GF-D8 (cell line): ENCODE measurements at regions not wholly inside any gene's neighbourhood (a gene's known extent, or its start where the extent isn't known, plus 50 kb on each side); places are given as distances from the start of the nearest gene placed in this dataset.
"Not testable (repeated sequence)": the region's sequence is repeated elsewhere in the genome, so short reads cannot be mapped to it uniquely, and the experiment has no call there.

Experiments used
- DNase-seq: peaks from one replicate; lab custom pipeline; 2025; lab: John Stamatoyannopoulos, UW

GRCh38 chr7:29619111-29619510, 55.5 kb downstream of the PRR15 start:
- no peak for DNase-seq

DNA sequence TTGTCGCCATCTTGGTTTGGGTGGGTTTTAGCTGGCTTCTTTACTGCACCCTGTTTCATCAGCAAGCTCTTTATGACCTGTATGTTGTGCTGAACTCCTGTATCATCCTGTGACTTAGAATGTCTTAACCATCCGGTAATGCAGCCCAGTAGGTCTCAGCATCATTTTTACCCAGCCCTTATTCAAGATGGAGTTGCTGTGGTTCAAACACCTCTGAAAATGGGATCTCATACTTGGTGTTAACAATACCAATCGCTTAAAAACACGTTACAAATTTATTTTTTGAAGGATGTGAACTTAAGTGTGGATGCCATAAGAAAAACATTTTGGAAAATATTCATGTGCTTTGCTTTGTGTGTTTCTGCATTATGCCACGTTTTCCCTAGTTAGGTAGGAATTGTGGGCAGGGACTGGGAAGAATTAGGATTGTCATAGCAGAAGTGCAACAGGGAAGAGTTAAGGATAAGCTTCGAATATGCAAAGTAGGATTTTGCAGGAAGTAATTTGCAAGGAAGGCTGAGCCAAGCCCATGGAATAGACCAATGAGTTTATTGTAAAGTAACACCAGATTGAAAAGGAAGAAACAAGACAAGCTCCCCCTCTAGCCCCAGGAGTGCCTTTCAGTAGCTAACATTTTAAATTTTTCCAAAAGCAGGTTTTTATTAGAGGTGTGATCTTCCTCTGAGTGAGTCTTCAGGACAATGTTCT, 56.4 kb downstream of the PRR15 start:
- no peak for DNase-seq

DNA sequence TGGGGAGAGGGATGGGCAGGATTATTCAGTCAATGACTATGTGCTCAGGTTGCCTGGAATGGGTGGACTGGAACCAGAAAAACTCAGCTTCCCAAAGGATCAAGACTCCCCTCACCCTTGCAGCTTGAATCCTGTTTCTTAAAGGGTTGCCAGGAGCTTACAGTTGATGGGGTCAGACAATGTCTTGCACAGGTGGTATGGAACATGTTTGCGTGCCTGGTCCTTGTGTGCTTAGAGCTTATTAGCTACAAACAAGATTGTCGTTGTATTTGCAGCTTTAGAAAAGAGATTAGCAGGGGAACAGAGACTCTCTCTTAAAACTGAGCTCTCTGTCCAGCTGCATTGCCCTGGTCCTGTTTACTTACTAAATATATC, 56.9 kb downstream of the PRR15 start:
- no peak for DNase-seq

- no peak for DNase-seq
These were observed 59.0 kb downstream of the PRR15 start for GRCh38 chr7:29622335-29623265.

- DNase-seq = no peak
These were observed 60.3 kb downstream of the PRR15 start for GRCh38 chr7:29623973-29624372.

- no peak for DNase-seq
These were observed 63.1 kb downstream of the PRR15 start for GRCh38 chr7:29626730-29627129.

GRCh38 chr7:29627631-29628030, 64.0 kb downstream of the PRR15 start:
- DNase-seq = no peak

DNA sequence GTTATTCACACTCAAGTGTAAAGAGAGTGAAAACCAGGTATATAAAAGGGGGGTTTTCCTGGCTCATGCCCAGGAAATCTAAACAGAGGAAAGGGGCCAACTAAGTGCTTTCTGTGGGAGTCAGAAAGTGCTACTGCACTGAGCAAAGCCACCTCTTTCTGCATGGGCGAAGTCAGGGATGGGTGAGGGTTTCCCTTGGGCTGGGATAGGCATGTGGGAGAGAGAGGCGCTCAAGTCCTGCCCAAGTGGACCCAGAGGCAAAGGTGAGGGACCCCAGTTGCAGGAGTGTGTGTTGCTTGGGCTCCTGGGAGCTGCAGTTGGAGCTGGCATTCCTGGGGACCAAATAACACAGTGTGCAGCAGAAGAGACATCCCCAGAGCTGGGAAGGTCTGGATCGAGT, 65.9 kb downstream of the PRR15 start:
- DNase-seq = no peak

GRCh38 chr7:29635067-29636008, 71.7 kb downstream of the PRR15 start:
- peak; percentile 50 for DNase-seq

DNA sequence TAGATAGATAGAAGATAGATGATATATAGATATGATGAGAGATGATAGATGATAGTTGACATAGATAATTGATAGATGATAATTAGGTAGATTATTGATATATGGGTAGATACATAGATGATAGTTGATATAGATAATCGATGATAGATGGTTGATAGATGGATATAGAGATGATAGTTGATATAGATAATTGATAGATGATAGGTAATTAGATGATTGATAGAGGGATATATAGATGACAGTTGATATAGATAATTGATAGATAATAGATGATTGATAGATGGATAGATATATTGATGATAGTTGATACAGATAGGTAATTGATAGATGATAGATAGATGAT, 72.3 kb downstream of the PRR15 start:
- DNase-seq = no peak

- DNase-seq = no peak
These were observed 73.7 kb downstream of the PRR15 start for GRCh38 chr7:29637374-29637773.

GRCh38 chr7:29638841-29639240, 75.2 kb downstream of the PRR15 start:
- DNase-seq = not testable (repeated sequence)

DNA sequence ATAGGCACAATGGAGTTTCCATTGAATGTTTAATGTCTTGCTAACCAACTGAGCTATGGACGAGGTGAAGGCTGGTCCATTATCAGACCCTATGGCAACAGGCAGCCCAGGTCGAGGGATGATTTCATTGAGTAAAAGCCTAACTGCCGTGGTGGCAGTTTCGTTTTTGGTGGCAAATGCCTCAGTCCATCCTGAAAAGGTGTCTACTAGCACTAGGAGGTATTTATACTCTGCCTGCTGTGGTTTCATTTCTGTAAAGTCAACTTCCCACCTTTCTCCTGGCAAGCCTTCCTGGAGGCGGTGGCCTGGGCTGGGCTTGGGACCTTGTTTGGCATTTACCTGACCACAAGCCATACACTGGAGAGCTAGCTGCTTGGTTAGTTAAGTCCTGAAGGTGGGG, 75.8 kb downstream of the PRR15 start:
- DNase-seq = no peak

DNA sequence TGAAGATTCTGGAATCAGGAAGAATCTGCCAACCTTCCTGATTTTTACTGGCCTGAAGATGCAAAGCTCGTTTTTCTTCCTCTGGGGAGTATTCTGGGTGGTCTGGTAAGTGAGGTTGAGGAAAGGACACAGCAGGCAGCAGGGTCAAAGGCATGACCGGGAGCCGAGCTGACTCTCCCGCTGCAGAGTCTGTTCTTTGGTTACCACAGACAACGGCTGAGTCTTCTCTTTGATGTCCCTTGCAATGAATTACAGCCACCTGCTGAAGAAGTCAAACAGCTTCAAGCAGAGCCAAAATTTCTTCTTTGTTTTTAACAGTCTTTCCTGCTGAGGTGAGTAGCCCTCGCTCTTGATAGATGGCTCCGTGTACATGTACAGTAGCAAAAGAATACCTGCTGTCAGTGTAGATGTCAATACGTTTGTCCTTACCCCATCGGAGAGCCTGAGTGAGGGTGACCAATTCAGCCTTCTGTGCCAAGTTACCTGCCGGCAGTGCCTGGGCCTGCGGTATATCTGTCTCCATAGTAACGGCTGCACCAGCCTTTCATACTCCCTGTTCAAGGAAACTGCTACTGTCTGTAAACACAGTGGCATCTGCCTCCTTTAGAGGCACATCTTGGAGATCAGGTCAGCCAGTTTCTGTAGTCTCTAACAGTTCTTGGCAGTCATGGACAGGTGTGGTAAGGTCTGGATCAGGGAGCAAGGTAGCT, 76.4 kb downstream of the PRR15 start:
- no peak for DNase-seq

DNA sequence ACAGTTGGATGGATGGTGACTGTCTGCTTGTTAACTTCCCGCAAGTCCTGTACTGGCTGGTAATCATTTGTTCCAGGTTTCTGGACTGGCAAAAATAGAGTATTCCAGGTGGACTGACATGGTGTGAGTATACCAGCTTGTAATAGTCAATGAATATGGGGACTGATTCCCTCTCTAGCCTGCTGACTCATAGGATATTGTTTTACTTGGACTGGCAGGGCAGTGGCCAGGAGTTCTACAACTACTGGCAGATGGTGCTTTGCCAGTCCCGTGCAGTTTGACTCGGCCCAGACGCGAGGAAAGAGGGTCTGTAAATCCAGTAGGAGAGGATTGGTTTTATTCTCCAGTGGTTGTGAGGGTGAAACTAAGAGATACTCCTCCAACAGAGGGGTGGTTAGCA, 78.0 kb downstream of the PRR15 start:
- no peak for DNase-seq

DNA sequence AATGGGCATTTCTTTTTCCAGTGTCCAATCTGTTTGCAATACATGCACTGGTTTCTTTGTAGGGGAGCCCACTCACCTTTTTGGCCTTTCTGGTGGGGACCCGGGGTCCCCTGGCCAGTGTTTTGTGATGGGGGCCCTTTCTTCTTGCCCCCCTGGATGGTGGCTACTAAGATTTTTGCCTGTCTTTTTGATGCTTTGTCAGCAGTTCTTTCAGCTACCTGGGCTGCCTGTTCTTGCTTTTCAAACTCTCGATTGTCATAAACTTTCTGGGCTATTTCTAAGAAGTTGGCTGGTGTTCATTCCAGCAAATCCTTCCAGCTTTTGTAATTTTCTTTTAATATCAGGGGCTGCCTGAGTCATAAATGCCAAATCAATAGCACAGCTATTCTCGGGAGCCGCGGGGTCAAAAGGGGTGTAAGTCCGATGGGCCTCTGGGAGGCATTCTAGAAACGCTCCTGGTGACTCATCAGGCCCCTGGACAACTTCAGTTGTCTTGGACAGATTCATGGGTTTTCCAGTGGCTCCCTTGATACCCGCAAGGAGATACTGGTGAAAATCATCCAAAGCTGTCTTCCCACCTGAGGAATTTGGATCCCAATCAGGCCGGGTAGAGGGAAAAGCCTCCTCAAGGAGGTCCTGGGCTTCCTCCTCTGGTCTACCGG, 79.0 kb downstream of the PRR15 start:
- no peak for DNase-seq

- not testable (repeated sequence) for DNase-seq
These were observed 82.5 kb downstream of the PRR15 start for GRCh38 chr7:29646116-29646515.

DNA sequence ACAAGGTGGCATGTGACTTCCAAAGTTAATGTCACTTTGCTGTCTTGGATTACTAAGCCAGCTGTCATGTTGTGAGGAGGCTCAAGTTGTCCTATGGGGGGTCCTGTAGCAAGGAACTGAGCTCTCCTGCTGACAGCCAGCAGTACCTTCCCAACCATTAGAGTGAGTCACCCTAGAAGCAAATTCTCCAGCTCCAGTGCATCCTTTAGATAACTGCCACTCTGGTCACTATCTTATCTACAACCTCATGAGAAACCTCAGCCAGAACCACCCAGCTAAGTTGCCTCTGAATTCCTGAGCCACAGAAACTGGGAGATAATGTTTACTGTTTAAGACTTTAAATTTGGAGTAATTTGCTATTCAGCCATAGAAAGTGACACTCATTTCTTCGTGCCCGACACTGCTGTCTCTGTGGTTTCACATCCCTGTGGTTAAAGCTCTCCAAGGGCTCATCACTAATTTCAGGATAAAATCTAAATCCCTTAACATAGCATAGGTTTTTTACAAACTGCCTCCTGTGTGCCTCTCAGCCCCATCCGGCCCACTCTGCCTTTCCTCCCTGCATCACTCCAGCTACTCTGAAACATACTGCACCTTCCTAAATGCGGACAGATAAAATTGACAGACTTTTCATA, 83.5 kb downstream of the PRR15 start:
- DNase-seq = no peak

GRCh38 chr7:29647691-29648210, 84.1 kb downstream of the PRR15 start:
- DNase-seq = not testable (repeated sequence)

- no peak for DNase-seq
These were observed 85.5 kb downstream of the PRR15 start for GRCh38 chr7:29649028-29649716.
